PC-9 (cell line): ENCODE measurements at regions not wholly inside any gene's neighbourhood (a gene's known extent, or its start where the extent isn't known, plus 50 kb on each side); places are given as distances from the start of the nearest gene placed in this dataset.

Experiments
- BruUV-seq: library from RNA; stranded (reverse); fragments of 400-500 nt; replicated peaks from 2 replicates; lab custom pipeline; 2021; lab: Mats Ljungman, UMichigan
- CTCF ChIA-PET: fragments of 300-600 bp; sonication (Branson Sonifier 250); formaldehyde crosslinking; loops from one replicate; lab custom pipeline; 2022; ENCODE audit warnings: antibody characterized with exemption; lab: Charles Lee
- POLR2A ChIA-PET: fragments of 300-600 bp; sonication (Branson Sonifier 250); formaldehyde crosslinking; loops from one replicate; lab custom pipeline; 2022; ENCODE audit warnings: antibody characterized with exemption; ENCODE audit not compliant: unreplicated experiment; lab: Charles Lee
- DNase-seq, 2 experiments: peaks; one replicate each; pipeline versions ENCODE4 v3.0.0 to v3.0.0-alpha.2; 2015 to 2022; ENCODE audit warnings: mixed read lengths in 1 of 2
- H2AFZ ChIP-seq: fragments of 200-600 bp; sonication (generic); 2 replicates; pipeline ENCODE4 v1.8.1; 2017; ENCODE audit warnings: antibody characterized with exemption
- H3F3A ChIP-seq: fragments of 200-600 bp; sonication (generic); 2 replicates; pipeline ENCODE4 v1.8.1; 2017; ENCODE audit warnings: antibody characterized with exemption, mild to moderate bottlenecking, low read depth; ENCODE audit not compliant: insufficient read depth
- H3K27ac ChIP-seq: fragments of 200-600 bp; sonication (generic); 2 replicates; pipeline ENCODE4 v1.6.1; 2016; ENCODE audit warnings: mixed run types
- H3K27me3 ChIP-seq: fragments of 200-600 bp; sonication (generic); 2 replicates; pipeline ENCODE4 v1.6.1; 2016; ENCODE audit warnings: low read depth, mixed run types; ENCODE audit not compliant: insufficient read depth
- H3K36me3 ChIP-seq: fragments of 200-600 bp; sonication (generic); 2 replicates; pipeline ENCODE4 v1.6.1; 2016; ENCODE audit warnings: low read depth, mixed run types
- H3K4me1 ChIP-seq: fragments of 200-600 bp; sonication (generic); replicated peaks from 2 replicates; pipeline ENCODE4 v1.6.1; 2016; ENCODE audit warnings: mixed run types; ENCODE audit not compliant: insufficient read depth
- H3K4me2 ChIP-seq: fragments of 200-600 bp; sonication (generic); 2 replicates; pipeline ENCODE4 v1.6.1; 2017; ENCODE audit warnings: mixed run types
- H3K4me3 ChIP-seq: fragments of 200-600 bp; sonication (generic); 2 replicates; pipeline ENCODE4 v1.6.1; 2016; ENCODE audit warnings: mixed run types
- H3K79me2 ChIP-seq: fragments of 200-600 bp; sonication (generic); 2 replicates; pipeline ENCODE4 v1.6.1; 2017; ENCODE audit warnings: low read depth, mixed run types
- H3K9me2 ChIP-seq: fragments of 200-600 bp; sonication (generic); 2 replicates; pipeline ENCODE4 v1.8.1; 2017; ENCODE audit warnings: mild to moderate bottlenecking; ENCODE audit not compliant: insufficient read depth
- H3K9me3 ChIP-seq: fragments of 200-600 bp; sonication (generic); 2 replicates; pipeline ENCODE4 v1.8.1; 2016; ENCODE audit warnings: low read depth; ENCODE audit not compliant: insufficient read depth
- H4K20me1 ChIP-seq: fragments of 200-600 bp; sonication (generic); 2 replicates; pipeline ENCODE4 v1.8.1; 2017; ENCODE audit not compliant: insufficient read depth
- CTCF ChIP-seq: fragments of 200-600 bp; sonication (generic); conservative IDR thresholded peaks from 2 replicates; pipeline ENCODE4 v1.6.1; 2017; ENCODE audit warnings: mixed run types, antibody characterized with exemption, mild to moderate bottlenecking, moderate library complexity
- EZH2 ChIP-seq: fragments of 200-600 bp; sonication (generic); IDR thresholded peaks from 2 replicates; pipeline ENCODE4 v1.8.0; 2017; ENCODE audit warnings: antibody characterized with exemption, low read depth
- intact Hi-C: fragments of 100-400 bp; cut with micrococcal nuclease; formaldehyde crosslinking; loops from one replicate; pipeline ENCODE4 v1.10.0; 2022; ENCODE audit not compliant: unreplicated experiment

GRCh38 chrX:121921258-121921657 is 873.8 kb downstream of the GLUD2 start:
- H3F3A ChIP-seq, result no peaks in the 10 kb centered on the region
- CTCF ChIA-PET, result no interaction called here
- no peak for DNase-seq
- BruUV-seq, result no TSS peak
- H3K36me3 ChIP-seq, result no peaks in the 10 kb centered on the region
- no peaks in the 10 kb centered on the region for H3K79me2 ChIP-seq
- no peaks in the 10 kb centered on the region for H3K27me3 ChIP-seq
- no peak overlapping the region for H3K4me2 ChIP-seq
- no peaks in the 10 kb centered on the region for H3K9me2 ChIP-seq
- POLR2A ChIA-PET, result no interaction called here
- H4K20me1 ChIP-seq, result no peaks in the 10 kb centered on the region
- TF ChIP-seq CTCF, result no peak
- TF ChIP-seq EZH2, result no peak
- intact Hi-C loops, result no loop called here
- H2AFZ ChIP-seq, result no peak overlapping the region
- H3K4me3 ChIP-seq, result no peak overlapping the region
- H3K4me1 ChIP-seq, result no peaks in the 10 kb centered on the region
- H3K9me3 ChIP-seq, result no peaks in the 10 kb centered on the region
- no peak overlapping the region for H3K27ac ChIP-seq

GRCh38 chrX:121931567-121931966 is 884.2 kb downstream of the GLUD2 start:
- no peaks in the 10 kb centered on the region for H3K9me3 ChIP-seq
- ChIA-PET CTCF (no interaction called here), POLR2A (no interaction called here)
- H3K9me2 ChIP-seq, result no peaks in the 10 kb centered on the region
- no peak overlapping the region for H2AFZ ChIP-seq
- no peak for DNase-seq
- TF ChIP-seq EZH2 (no peak), CTCF (no peak)
- no peaks in the 10 kb centered on the region for H3K79me2 ChIP-seq
- H3K36me3 ChIP-seq, result no peaks in the 10 kb centered on the region
- no peak overlapping the region for H3K4me3 ChIP-seq
- no peaks in the 10 kb centered on the region for H3K4me1 ChIP-seq
- H3K27me3 ChIP-seq, result no peaks in the 10 kb centered on the region
- intact Hi-C loops, result no loop called here
- no peak overlapping the region for H3K4me2 ChIP-seq
- H4K20me1 ChIP-seq, result no peaks in the 10 kb centered on the region
- no peaks in the 10 kb centered on the region for H3F3A ChIP-seq
- no TSS peak for BruUV-seq
- H3K27ac ChIP-seq, result no peak overlapping the region

GRCh38 chrX:121932688-121933087 is 885.3 kb downstream of the GLUD2 start:
- H3K27ac ChIP-seq, result no peak overlapping the region
- no peak for TF ChIP-seq CTCF
- TF ChIP-seq EZH2, result no peak
- H3K27me3 ChIP-seq, result no peaks in the 10 kb centered on the region
- H3K36me3 ChIP-seq, result no peaks in the 10 kb centered on the region
- no peaks in the 10 kb centered on the region for H3K9me2 ChIP-seq
- POLR2A ChIA-PET, result no interaction called here
- H3K9me3 ChIP-seq, result no peaks in the 10 kb centered on the region
- CTCF ChIA-PET, result no interaction called here
- no peak overlapping the region for H2AFZ ChIP-seq
- no peak overlapping the region for H3K4me2 ChIP-seq
- intact Hi-C loops, result no loop called here
- H3K4me3 ChIP-seq, result no peak overlapping the region
- H4K20me1 ChIP-seq, result no peaks in the 10 kb centered on the region
- DNase-seq, result no peak
- no TSS peak for BruUV-seq
- H3K4me1 ChIP-seq, result no peaks in the 10 kb centered on the region
- no peaks in the 10 kb centered on the region for H3K79me2 ChIP-seq
- H3F3A ChIP-seq, result no peaks in the 10 kb centered on the region
